NB4 (cell line): ENCODE measurements at regions not wholly inside any gene's neighbourhood (a gene's known extent, or its start where the extent isn't known, plus 50 kb on each side); places are given as distances from the start of the nearest gene placed in this dataset.

Source experiments
- DNase-seq: peaks from one replicate; pipeline ENCODE4 v3.0.0; 2010; ENCODE audit warnings: low read depth
- H3K4me3 ChIP-seq: one replicate; pipeline ENCODE4 v1.5.1; 2011; ENCODE audit warnings: mild to moderate bottlenecking, low read depth, low read length, moderate library complexity
- CTCF ChIP-seq: IDR thresholded peaks from one replicate; pipeline ENCODE4 v1.5.1; 2012; ENCODE audit warnings: low read depth, low read length
- MAX ChIP-seq: IDR thresholded peaks from 2 replicates; pipeline ENCODE4 v1.6.1; 2011; ENCODE audit warnings: low read depth, low read length
- MYC ChIP-seq: IDR thresholded peaks from 2 replicates; pipeline ENCODE4 v1.6.1; 2011; ENCODE audit warnings: low read depth, low read length
- POLR2A ChIP-seq: IDR thresholded peaks from 2 replicates; pipeline ENCODE4 v1.6.1; 2011; ENCODE audit warnings: mild to moderate bottlenecking; ENCODE audit not compliant: insufficient read length; ENCODE audit errors: extremely low read depth

- no peak for DNase-seq
- H3K4me3 ChIP-seq, result no peak overlapping the region
- TF ChIP-seq POLR2A (no peak), CTCF (no peak), MYC (no peak), MAX (no peak)
These were observed 496.7 kb upstream of the CFAP20DC start for GRCh38 chr3:59546522-59546921.

- H3K4me3 ChIP-seq, result no peak overlapping the region
- TF ChIP-seq MYC (no peak), MAX (no peak), POLR2A (no peak), CTCF (no peak)
- DNase-seq, result no peak
These were observed 495.5 kb upstream of the CFAP20DC start for GRCh38 chr3:59545374-59545773.

- H3K4me3 ChIP-seq, result no peak overlapping the region
- TF ChIP-seq MAX (no peak), CTCF (no peak), MYC (no peak), POLR2A (no peak)
- DNase-seq, result no peak
These were observed 492.5 kb upstream of the CFAP20DC start for GRCh38 chr3:59542276-59542675.

- DNase-seq, result no peak
- H3K4me3 ChIP-seq, result no peak overlapping the region
- TF ChIP-seq CTCF, result no peak
- no peak for TF ChIP-seq POLR2A
- no peak for TF ChIP-seq MAX
- TF ChIP-seq MYC, result no peak
These were observed 490.9 kb upstream of the CFAP20DC start for GRCh38 chr3:59540696-59541095.

- no peak for TF ChIP-seq POLR2A
- TF ChIP-seq MAX, result no peak
- no peak for TF ChIP-seq MYC
- TF ChIP-seq CTCF, result no peak
- no peak for DNase-seq
- H3K4me3 ChIP-seq, result no peak overlapping the region
These were observed 490.4 kb upstream of the CFAP20DC start for GRCh38 chr3:59540241-59540640.
